22Rv1 (cell line): ENCODE measurements at regions not wholly inside any gene's neighbourhood (a gene's known extent, or its start where the extent isn't known, plus 50 kb on each side); places are given as distances from the start of the nearest gene placed in this dataset.
"Not testable (repeated sequence)": the region's sequence is repeated elsewhere in the genome, so short reads cannot be mapped to it uniquely, and the experiment has no call there.

Source experiments
- H3K27ac ChIP-seq: fragments of 450-650 bp; 2 replicates; pipeline ENCODE4 v1.5.1; 2017
- CTCF ChIP-seq: fragments of 450-650 bp; IDR thresholded peaks from 2 replicates; pipeline ENCODE4 v1.5.1; 2017; ENCODE audit warnings: mild to moderate bottlenecking
- ZFX ChIP-seq: fragments of 450-650 bp; IDR thresholded peaks from 2 replicates; pipeline ENCODE4 v1.6.1; 2017; ENCODE audit warnings: antibody characterized with exemption, borderline replicate concordance

GRCh38 chr2:210776756-210777155 lies 220.4 kb downstream of the CPS1 start:
- H3K27ac ChIP-seq = no peak overlapping the region
- no peak for TF ChIP-seq CTCF
- TF ChIP-seq ZFX = no peak

GRCh38 chr2:210782222-210782621 lies 225.8 kb downstream of the CPS1 start:
- TF ChIP-seq CTCF = no peak
- no peak for TF ChIP-seq ZFX
- H3K27ac ChIP-seq = no peak overlapping the region

- not testable (repeated sequence) for H3K27ac ChIP-seq
Observed at GRCh38 chr2:210787831-210788230, 231.4 kb downstream of the CPS1 start.

- no peak for TF ChIP-seq ZFX
- no peak for TF ChIP-seq CTCF
Observed at GRCh38 chr2:210792000-210792399, 235.6 kb downstream of the CPS1 start.

GRCh38 chr2:210795506-210795905 lies 239.1 kb downstream of the CPS1 start:
- H3K27ac ChIP-seq = no peak overlapping the region
- TF ChIP-seq ZFX (no peak), CTCF (no peak)

More at GRCh38 chr2:210792000-210792399, 235.6 kb downstream of the CPS1 start:
- H3K27ac ChIP-seq = no peak overlapping the region

- no peak for TF ChIP-seq ZFX
- no peak for TF ChIP-seq CTCF
- H3K27ac ChIP-seq = no peak overlapping the region
Observed at GRCh38 chr2:210798180-210798579, 241.8 kb downstream of the CPS1 start.

- TF ChIP-seq CTCF (no peak), ZFX (no peak)
- H3K27ac ChIP-seq = no peak overlapping the region
Observed at GRCh38 chr2:210814251-210815025, 258.0 kb downstream of the CPS1 start.

- TF ChIP-seq CTCF = no peak
- no peak overlapping the region for H3K27ac ChIP-seq
Observed at GRCh38 chr2:210816769-210817168, 260.4 kb downstream of the CPS1 start.
